WTC11 (cell line): ENCODE measurements at regions not wholly inside any gene's neighbourhood (a gene's known extent, or its start where the extent isn't known, plus 50 kb on each side); places are given as distances from the start of the nearest gene placed in this dataset.

Source experiments
- ATAC-seq: fragments of 200-7000 bp; cut with Tn5 transposase; 2 replicates; pipeline ENCODE4 v1.10.0; 2021; ENCODE audit warnings: mild to moderate bottlenecking, moderate library complexity
- CTCF ChIA-PET: fragments of 300-600 bp; sonication (Branson Sonifier 250); formaldehyde crosslinking; loops from one replicate; lab custom pipeline; 2021; ENCODE audit warnings: antibody characterized with exemption; lab: Charles Lee
- POLR2A ChIA-PET: fragments of 350-600 bp; sonication (Branson Sonifier 250); formaldehyde crosslinking; loops from one replicate; lab custom pipeline; 2021; ENCODE audit warnings: antibody characterized with exemption; lab: Charles Lee
- DNase-seq: peaks from one replicate; pipeline ENCODE4 v3.0.0; 2021; ENCODE audit warnings: low spot score
- H3K27ac Mint-ChIP-seq: 2 replicates; pipeline ENCODE4 v1.8.0; 2021; ENCODE audit warnings: mixed read lengths
- H3K27me3 Mint-ChIP-seq: 2 replicates; pipeline ENCODE4 v1.8.0; 2021; ENCODE audit warnings: low read depth, mild to moderate bottlenecking, moderate library complexity, mixed read lengths
- H3K36me3 Mint-ChIP-seq: 2 replicates; pipeline ENCODE4 v1.8.0; 2021; ENCODE audit warnings: mixed read lengths
- H3K4me1 Mint-ChIP-seq: 2 replicates; pipeline ENCODE4 v1.8.0; 2022; ENCODE audit warnings: mixed read lengths
- H3K4me3 Mint-ChIP-seq: 2 replicates; pipeline ENCODE4 v1.8.0; 2021; ENCODE audit warnings: mild to moderate bottlenecking, moderate library complexity, mixed read lengths
- H3K9me3 Mint-ChIP-seq: 2 replicates; pipeline ENCODE4 v1.8.0; 2021; ENCODE audit warnings: mixed read lengths
- ATF2 ChIP-seq: sonication (generic); formaldehyde crosslinking; IDR thresholded peaks from 2 replicates; pipeline ENCODE4 v1.8.1; 2022; ENCODE audit warnings: low read depth, missing genetic modification reagents, borderline replicate concordance
- ATF6 ChIP-seq: sonication (generic); formaldehyde crosslinking; IDR thresholded peaks from 2 replicates; pipeline ENCODE4 v1.8.1; 2023; ENCODE audit warnings: mild to moderate bottlenecking, missing genetic modification reagents
- CBFB ChIP-seq: sonication (generic); formaldehyde crosslinking; IDR thresholded peaks from 2 replicates; pipeline ENCODE4 v1.8.1; 2022; ENCODE audit warnings: mild to moderate bottlenecking, low read depth, missing genetic modification reagents
- CREB1 ChIP-seq: sonication (generic); formaldehyde crosslinking; IDR thresholded peaks from 2 replicates; pipeline ENCODE4 v1.8.0; 2023; ENCODE audit warnings: mild to moderate bottlenecking, missing genetic modification reagents
- EMX1 ChIP-seq: fragments of 250-450 bp; sonication (Bioruptor Pico); IDR thresholded peaks from 2 replicates; pipeline ENCODE4 v1.8.0; 2021; ENCODE audit warnings: mild to moderate bottlenecking
- ERG ChIP-seq: fragments of 250-450 bp; sonication (Bioruptor Pico); IDR thresholded peaks from 2 replicates; pipeline ENCODE4 v1.8.0; 2021; ENCODE audit warnings: mild to moderate bottlenecking
- FOXK1 ChIP-seq: sonication (generic); formaldehyde crosslinking; IDR thresholded peaks from 2 replicates; pipeline ENCODE4 v1.8.0; 2022; ENCODE audit warnings: mild to moderate bottlenecking, moderate library complexity, missing genetic modification reagents
- GRHL2 ChIP-seq: fragments of 250-450 bp; sonication (Bioruptor Pico); IDR thresholded peaks from 2 replicates; pipeline ENCODE4 v1.8.0; 2022; ENCODE audit warnings: mild to moderate bottlenecking, moderate library complexity; ENCODE audit not compliant: insufficient replicate concordance, severe bottlenecking
- HMGA2 ChIP-seq: fragments of 250-450 bp; sonication (Bioruptor Pico); IDR thresholded peaks from 2 replicates; pipeline ENCODE4 v1.4.0; 2021; ENCODE audit warnings: mild to moderate bottlenecking, moderate library complexity
- MYBL2 ChIP-seq: sonication (generic); formaldehyde crosslinking; IDR thresholded peaks from 2 replicates; pipeline ENCODE4 v1.8.1; 2023; ENCODE audit warnings: mild to moderate bottlenecking, moderate library complexity, missing genetic modification reagents
- OVOL2 ChIP-seq: fragments of 250-450 bp; sonication (Bioruptor Pico); IDR thresholded peaks from 2 replicates; pipeline ENCODE4 v1.9.0; 2021; ENCODE audit warnings: mild to moderate bottlenecking, borderline replicate concordance
- PRDM15 ChIP-seq: sonication (generic); formaldehyde crosslinking; IDR thresholded peaks from 2 replicates; pipeline ENCODE4 v1.8.0; 2022; ENCODE audit warnings: missing genetic modification reagents
- SMAD3 ChIP-seq: sonication (generic); formaldehyde crosslinking; IDR thresholded peaks from 2 replicates; pipeline ENCODE4 v1.8.0; 2022; ENCODE audit warnings: missing genetic modification reagents, mild to moderate bottlenecking, borderline replicate concordance
- TCF7 ChIP-seq: sonication (generic); formaldehyde crosslinking; IDR thresholded peaks from 2 replicates; pipeline ENCODE4 v1.8.0; 2022; ENCODE audit warnings: mild to moderate bottlenecking, low read depth, missing genetic modification reagents, moderate library complexity
- ZBTB43 ChIP-seq: sonication (generic); formaldehyde crosslinking; IDR thresholded peaks from 2 replicates; pipeline ENCODE4 v1.8.1; 2023; ENCODE audit warnings: mild to moderate bottlenecking, missing genetic modification reagents
- ZNF317 ChIP-seq: sonication (generic); formaldehyde crosslinking; IDR thresholded peaks from 2 replicates; pipeline ENCODE4 v1.8.1; 2023; ENCODE audit warnings: low read depth, mild to moderate bottlenecking, moderate library complexity, missing genetic modification reagents, borderline replicate concordance
- ZNF416 ChIP-seq: fragments of 250-450 bp; sonication (Bioruptor Pico); IDR thresholded peaks from 2 replicates; pipeline ENCODE4 v1.9.0; 2021; ENCODE audit warnings: mild to moderate bottlenecking, inconsistent platforms
- ZNF423 ChIP-seq: fragments of 250-450 bp; sonication (Bioruptor Pico); IDR thresholded peaks from 2 replicates; pipeline ENCODE4 v2.1.2; 2022; ENCODE audit warnings: mild to moderate bottlenecking, moderate library complexity
- TF ChIP-seq, protein P1 (sequence below): sonication (generic); formaldehyde crosslinking; conservative IDR thresholded peaks from 2 replicates; pipeline ENCODE4 v1.8.1; 2022; ENCODE audit warnings: mild to moderate bottlenecking, missing genetic modification reagents
- TF ChIP-seq, protein P2 (sequence below): fragments of 250-450 bp; sonication (Bioruptor Pico); conservative IDR thresholded peaks from 2 replicates; pipeline ENCODE4 v1.9.0; 2021; ENCODE audit warnings: mild to moderate bottlenecking

- CTCF ChIA-PET: no interaction called here
- DNase-seq: no peak
- TF ChIP-seq HMGA2 (CRISPR knock-in tag) (no peak), CBFB (no peak), MYBL2 (no peak), TCF7 (CRISPR knock-in tag) (no peak), FOXK1 (CRISPR knock-in tag) (no peak), ZNF423 (CRISPR knock-in tag) (no peak), ERG (no peak), PRDM15 (CRISPR knock-in tag) (no peak), SMAD3 (CRISPR knock-in tag) (no peak), CREB1 (CRISPR knock-in tag) (no peak)
- TF ChIP-seq, protein P1, sequence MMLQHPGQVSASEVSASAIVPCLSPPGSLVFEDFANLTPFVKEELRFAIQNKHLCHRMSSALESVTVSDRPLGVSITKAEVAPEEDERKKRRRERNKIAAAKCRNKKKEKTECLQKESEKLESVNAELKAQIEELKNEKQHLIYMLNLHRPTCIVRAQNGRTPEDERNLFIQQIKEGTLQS (CRISPR knock-in tag): no peak
- TF ChIP-seq, all 79 proteins: peak for 0
- POLR2A ChIA-PET: no interaction called here
- Mint-ChIP-seq H3K36me3 (no peaks in the 10 kb centered on the region), H3K4me1 (peaks cover 7% of the 10 kb centered on the region), H3K4me3 (no peak overlapping the region), H3K9me3 (no peaks in the 10 kb centered on the region), H3K27me3 (no peaks in the 10 kb centered on the region), H3K27ac (no peak overlapping the region)
- ATAC-seq: no peak
These were observed 410.3 kb downstream of the CDH11 start for GRCh38 chr16:64711596-64711995.

GRCh38 chr16:64711026-64711425 is 410.8 kb downstream of the CDH11 start:
- ChIA-PET CTCF (no interaction called here), POLR2A (no interaction called here)
- Mint-ChIP-seq H3K4me1 (peaks cover 2% of the 10 kb centered on the region), H3K27me3 (no peaks in the 10 kb centered on the region), H3K9me3 (no peaks in the 10 kb centered on the region), H3K27ac (no peak overlapping the region), H3K4me3 (no peak overlapping the region), H3K36me3 (no peaks in the 10 kb centered on the region)
- TF ChIP-seq ZNF423 (CRISPR knock-in tag): no peak
- ATAC-seq (no peak), DNase-seq (no peak)

GRCh38 chr16:64705443-64705842 is 416.4 kb downstream of the CDH11 start:
- DNase-seq: no peak
- no peaks in the 10 kb centered on the region for H3K9me3 Mint-ChIP-seq
- ChIA-PET CTCF (no interaction called here), POLR2A (no interaction called here)
- TF ChIP-seq ZNF317 (CRISPR knock-in tag) (no peak), OVOL2 (CRISPR knock-in tag) (no peak), ZBTB43 (CRISPR knock-in tag) (no peak), EMX1 (no peak), ATF6 (no peak), ATF2 (no peak), ZNF416 (CRISPR knock-in tag) (no peak), GRHL2 (no peak)
- TF ChIP-seq, protein P2, sequence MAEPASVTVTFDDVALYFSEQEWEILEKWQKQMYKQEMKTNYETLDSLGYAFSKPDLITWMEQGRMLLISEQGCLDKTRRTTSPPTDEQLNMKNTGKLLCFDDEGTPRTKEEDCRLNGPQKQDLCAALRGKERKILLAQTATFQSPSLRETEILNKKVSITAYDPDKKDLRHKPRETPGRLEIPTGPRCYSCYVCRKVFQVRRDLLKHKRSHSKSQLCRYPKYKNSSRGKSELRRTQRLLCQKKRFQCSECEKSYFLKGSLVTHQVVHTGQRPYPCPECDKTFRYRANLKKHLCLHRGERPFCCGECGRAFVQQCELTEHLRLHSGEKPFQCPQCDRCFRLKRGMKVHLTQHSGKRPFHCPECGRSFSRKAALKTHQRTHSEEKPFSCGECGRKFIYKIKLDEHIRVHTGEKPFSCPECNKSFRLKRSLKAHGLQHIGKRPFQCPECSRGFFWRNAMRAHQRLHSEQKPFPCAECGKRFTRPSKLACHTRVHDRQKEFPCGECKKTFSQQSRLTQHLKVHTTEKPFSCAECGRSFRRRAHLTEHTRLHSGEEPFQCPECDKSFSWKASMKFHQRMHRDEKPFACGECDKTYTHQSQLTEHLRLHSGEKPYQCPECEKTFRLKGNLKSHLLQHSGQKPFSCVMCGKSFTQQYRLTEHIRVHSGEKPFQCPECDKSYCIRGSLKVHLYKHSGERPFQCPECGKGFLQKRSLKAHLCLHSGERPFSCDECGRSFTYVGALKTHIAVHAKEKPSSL (CRISPR knock-in tag): no peak
- no peak for ATAC-seq
- no peak overlapping the region for H3K4me3 Mint-ChIP-seq
- no peaks in the 10 kb centered on the region for H3K27me3 Mint-ChIP-seq
- no peak overlapping the region for H3K27ac Mint-ChIP-seq
- no peaks in the 10 kb centered on the region for H3K36me3 Mint-ChIP-seq
- H3K4me1 Mint-ChIP-seq: no peaks in the 10 kb centered on the region
